A549 (cell line): ENCODE measurements at regions not wholly inside any gene's neighbourhood (a gene's known extent, or its start where the extent isn't known, plus 50 kb on each side); places are given as distances from the start of the nearest gene placed in this dataset.

Experiments used
- ATAC-seq, 2 experiments: fragments of 200-7000 bp in 1 of 2; fragments of >200 bp in 1 of 2; cut with Nextera tagmentation in 1 of 2; cut with Tn5 transposase in 1 of 2; 3 replicates each; pipeline versions ENCODE4 v1.8.0 to v1.9.1; 2018 to 2020; ENCODE audit warnings: mild to moderate bottlenecking in 1 of 2, moderate library complexity in 1 of 2
- CTCF ChIA-PET: fragments of 300-600 bp; sonication (Branson Sonifier 250); formaldehyde crosslinking; extraction: SDS; loops from one replicate; lab custom pipeline; 2021; ENCODE audit warnings: antibody characterized with exemption, inconsistent platforms; lab: Yijun Ruan, JAX
- POLR2A ChIA-PET: fragments of 350-600 bp; formaldehyde crosslinking; extraction: SDS; loops from one replicate; lab custom pipeline; 2021; ENCODE audit warnings: antibody characterized with exemption, inconsistent platforms; lab: Yijun Ruan, JAX
- DNase-seq, 2 experiments: peaks; one replicate each; pipeline versions ENCODE4 v3.0.0 to v3.0.0-alpha.2; 2011 to 2016; ENCODE audit warnings: low read depth in 1 of 2, low spot score in 1 of 2
- FAIRE-seq: peaks from 2 replicates; lab custom pipeline; 2011; peaks lifted over from hg19 to GRCh38; lab: Jason Lieb, UNC
- H3K27ac ChIP-seq, 2 experiments: fragments of >200 bp; sonication (Bioruptor Twin); formaldehyde crosslinking; 3 replicates each; pipeline ENCODE4 v1.5.1; 2016 to 2017
- H3K4me1 ChIP-seq: fragments of >200 bp; sonication (Bioruptor Twin); formaldehyde crosslinking; 3 replicates; pipeline ENCODE4 v1.6.1; 2016
- H3K4me2 ChIP-seq: fragments of >200 bp; sonication (Bioruptor Twin); formaldehyde crosslinking; 3 replicates; pipeline ENCODE4 v1.6.1; 2016
- H3K4me3 ChIP-seq: fragments of >200 bp; sonication (Bioruptor Twin); formaldehyde crosslinking; 3 replicates; pipeline ENCODE4 v1.5.1; 2016
- H3K9me3 ChIP-seq: fragments of >200 bp; sonication (Bioruptor Twin); formaldehyde crosslinking; 3 replicates; pipeline ENCODE4 v1.6.1; 2016
- ATOH8 ChIP-seq: fragments of 250-450 bp; sonication (Bioruptor Pico); IDR thresholded peaks from 2 replicates; pipeline ENCODE4 v1.5.0; 2020; ENCODE audit warnings: low read depth, mild to moderate bottlenecking, moderate library complexity
- BCL3 ChIP-seq: fragments of >200 bp; sonication (Bioruptor Twin); formaldehyde crosslinking; IDR thresholded peaks from 3 replicates; pipeline ENCODE4 v1.6.1; 2016
- CBX2 ChIP-seq: fragments of 200-600 bp; sonication (generic); IDR thresholded peaks from 2 replicates; pipeline ENCODE4 v1.6.1; 2016; ENCODE audit warnings: low read depth, mild to moderate bottlenecking, borderline replicate concordance
- E2F6 ChIP-seq: IDR thresholded peaks from 2 replicates; pipeline ENCODE4 v1.6.1; 2012; ENCODE audit warnings: low read depth, borderline replicate concordance
- EHMT2 ChIP-seq: fragments of 200-600 bp; sonication (generic); IDR thresholded peaks from 2 replicates; pipeline ENCODE4 v1.6.1; 2016; ENCODE audit warnings: antibody characterized with exemption, low read depth, mild to moderate bottlenecking, moderate library complexity
- ESRRA ChIP-seq: fragments of 150-350 bp; IDR thresholded peaks from 2 replicates; pipeline ENCODE4 v1.6.1; 2014; ENCODE audit warnings: mild to moderate bottlenecking, low read length, borderline replicate concordance
- HDAC2 ChIP-seq: fragments of 200-600 bp; sonication (generic); IDR thresholded peaks from 2 replicates; pipeline ENCODE4 v1.6.1; 2016
- HEYL ChIP-seq: fragments of 250-450 bp; sonication (Bioruptor Pico); IDR thresholded peaks from 2 replicates; pipeline ENCODE4 v1.8.0; 2021; ENCODE audit warnings: mild to moderate bottlenecking, moderate library complexity
- JUNB ChIP-seq: fragments of >200 bp; sonication (Bioruptor Twin); formaldehyde crosslinking; IDR thresholded peaks from 2 replicates; pipeline ENCODE4 v1.6.1; 2016
- KDM5A ChIP-seq: fragments of 200-600 bp; sonication (generic); IDR thresholded peaks from 2 replicates; pipeline ENCODE4 v1.6.1; 2016; ENCODE audit warnings: antibody characterized with exemption, mild to moderate bottlenecking
- MAFK ChIP-seq: fragments of 450-650 bp; IDR thresholded peaks from 2 replicates; pipeline ENCODE4 v1.6.1; 2014; ENCODE audit not compliant: partially characterized antibody
- MAZ ChIP-seq: fragments of 150-350 bp; IDR thresholded peaks from 2 replicates; pipeline ENCODE4 v1.6.1; 2014; ENCODE audit warnings: antibody characterized with exemption, low read depth, low read length, borderline replicate concordance
- NFE2L2 ChIP-seq: fragments of 150-350 bp; conservative IDR thresholded peaks from 2 replicates; pipeline ENCODE4 v1.6.1; 2014; ENCODE audit warnings: low read length
- PBX3 ChIP-seq: IDR thresholded peaks from 2 replicates; pipeline ENCODE4 v1.6.1; 2012
- RARB ChIP-seq: fragments of 250-450 bp; sonication (Bioruptor Pico); IDR thresholded peaks from 2 replicates; pipeline ENCODE4 v1.8.0; 2021; ENCODE audit warnings: mild to moderate bottlenecking, moderate library complexity
- REST ChIP-seq: fragments of 200-600 bp; sonication (generic); IDR thresholded peaks from 2 replicates; pipeline ENCODE4 v1.6.1; 2016; ENCODE audit warnings: antibody characterized with exemption, mild to moderate bottlenecking, moderate library complexity
- RFX5 ChIP-seq: fragments of 450-650 bp; IDR thresholded peaks from 2 replicates; pipeline ENCODE4 v1.7.1; 2014; ENCODE audit warnings: antibody characterized with exemption, mild to moderate bottlenecking, moderate library complexity
- TFCP2L1 ChIP-seq: fragments of 250-450 bp; sonication (Bioruptor Pico); IDR thresholded peaks from 2 replicates; pipeline ENCODE4 v1.5.0; 2021; ENCODE audit warnings: mild to moderate bottlenecking
- TP53 ChIP-seq: fragments of 250-450 bp; sonication (Bioruptor Pico); IDR thresholded peaks from 2 replicates; pipeline ENCODE4 v1.5.0; 2021; ENCODE audit warnings: mild to moderate bottlenecking, moderate library complexity
- USF2 ChIP-seq: fragments of 450-650 bp; IDR thresholded peaks from 2 replicates; pipeline ENCODE4 v1.6.1; 2014; ENCODE audit warnings: antibody characterized with exemption
- WGBS: methylation state at CpG from one replicate; pipeline ENCODE4 v1.1.6; 2017; ENCODE audit errors: missing lambda C conversion rate; 5-methylcytosine and 5-hydroxymethylcytosine counted together

- no peak overlapping the region for H3K4me3 ChIP-seq
- H3K4me1 ChIP-seq = no peaks in the 10 kb centered on the region
- H3K27ac ChIP-seq = no peak overlapping the region
- no peak for FAIRE-seq
- ChIA-PET POLR2A (no interaction called here), CTCF (interaction anchor here (1.2 kb wide), 1 partner anchor 21 kb away, joined by 3 read pairs; no protein-coding TSS in a partner anchor)
- TF ChIP-seq NFE2L2 (no peak), REST (no peak), CBX2 (no peak), E2F6 (no peak), JUNB (no peak), USF2 (no peak), KDM5A (no peak), HEYL (CRISPR knock-in tag) (no peak), RFX5 (no peak), PBX3 (no peak), ATOH8 (CRISPR knock-in tag) (no peak), MAFK (no peak), TFCP2L1 (CRISPR knock-in tag) (no peak), MAZ (no peak), HDAC2 (no peak), EHMT2 (no peak), TP53 (CRISPR knock-in tag) (no peak), RARB (CRISPR knock-in tag) (no peak), ESRRA (no peak), BCL3 (no peak)
- DNase-seq = no peak
- no peak overlapping the region for H3K4me2 ChIP-seq
- no peak for ATAC-seq
- 46% methylated on average over 8 of the region's 8 CpGs for WGBS
- H3K9me3 ChIP-seq = no peaks in the 10 kb centered on the region
These were observed 907.6 kb downstream of the EPHA4 start for GRCh38 chr2:220664272-220665107.
